WTC11 (cell line): ENCODE measurements at regions not wholly inside any gene's neighbourhood (a gene's known extent, or its start where the extent isn't known, plus 50 kb on each side); places are given as distances from the start of the nearest gene placed in this dataset.

Experiments used
- ATF2 ChIP-seq: sonication (generic); formaldehyde crosslinking; IDR thresholded peaks from 2 replicates; pipeline ENCODE4 v1.8.1; 2022; ENCODE audit warnings: low read depth, missing genetic modification reagents, borderline replicate concordance
- ATF6 ChIP-seq: sonication (generic); formaldehyde crosslinking; IDR thresholded peaks from 2 replicates; pipeline ENCODE4 v1.8.1; 2023; ENCODE audit warnings: mild to moderate bottlenecking, missing genetic modification reagents
- CDX4 ChIP-seq: fragments of 250-450 bp; sonication (Bioruptor Pico); IDR thresholded peaks from 2 replicates; pipeline ENCODE4 v1.9.0; 2021; ENCODE audit warnings: moderate library complexity, mild to moderate bottlenecking, inconsistent platforms, borderline replicate concordance
- CTCF ChIP-seq: fragments of 200-600 bp; IDR thresholded peaks from 2 replicates; pipeline ENCODE4 v1.8.0; 2022; ENCODE audit warnings: antibody characterized with exemption
- ETV6 ChIP-seq: sonication (generic); formaldehyde crosslinking; IDR thresholded peaks from 2 replicates; pipeline ENCODE4 v1.8.1; 2022; ENCODE audit warnings: mild to moderate bottlenecking, missing genetic modification reagents
- MAX ChIP-seq: sonication (generic); formaldehyde crosslinking; IDR thresholded peaks from 2 replicates; pipeline ENCODE4 v1.8.0; 2022; ENCODE audit warnings: mild to moderate bottlenecking, missing genetic modification reagents
- NR3C1 ChIP-seq: sonication (generic); formaldehyde crosslinking; conservative IDR thresholded peaks from 2 replicates; pipeline ENCODE4 v1.8.1; 2023; ENCODE audit warnings: low read depth, mild to moderate bottlenecking, missing genetic modification reagents
- USF1 ChIP-seq: sonication (generic); formaldehyde crosslinking; IDR thresholded peaks from 2 replicates; pipeline ENCODE4 v1.8.0; 2022; ENCODE audit warnings: mild to moderate bottlenecking, missing genetic modification reagents
- ZBTB21 ChIP-seq: sonication (generic); formaldehyde crosslinking; IDR thresholded peaks from 2 replicates; pipeline ENCODE4 v1.8.1; 2023; ENCODE audit warnings: mild to moderate bottlenecking, missing genetic modification reagents, borderline replicate concordance
- ZNF317 ChIP-seq: sonication (generic); formaldehyde crosslinking; IDR thresholded peaks from 2 replicates; pipeline ENCODE4 v1.8.1; 2023; ENCODE audit warnings: low read depth, mild to moderate bottlenecking, moderate library complexity, missing genetic modification reagents, borderline replicate concordance
- ZNF416 ChIP-seq: fragments of 250-450 bp; sonication (Bioruptor Pico); IDR thresholded peaks from 2 replicates; pipeline ENCODE4 v1.9.0; 2021; ENCODE audit warnings: mild to moderate bottlenecking, inconsistent platforms

DNA sequence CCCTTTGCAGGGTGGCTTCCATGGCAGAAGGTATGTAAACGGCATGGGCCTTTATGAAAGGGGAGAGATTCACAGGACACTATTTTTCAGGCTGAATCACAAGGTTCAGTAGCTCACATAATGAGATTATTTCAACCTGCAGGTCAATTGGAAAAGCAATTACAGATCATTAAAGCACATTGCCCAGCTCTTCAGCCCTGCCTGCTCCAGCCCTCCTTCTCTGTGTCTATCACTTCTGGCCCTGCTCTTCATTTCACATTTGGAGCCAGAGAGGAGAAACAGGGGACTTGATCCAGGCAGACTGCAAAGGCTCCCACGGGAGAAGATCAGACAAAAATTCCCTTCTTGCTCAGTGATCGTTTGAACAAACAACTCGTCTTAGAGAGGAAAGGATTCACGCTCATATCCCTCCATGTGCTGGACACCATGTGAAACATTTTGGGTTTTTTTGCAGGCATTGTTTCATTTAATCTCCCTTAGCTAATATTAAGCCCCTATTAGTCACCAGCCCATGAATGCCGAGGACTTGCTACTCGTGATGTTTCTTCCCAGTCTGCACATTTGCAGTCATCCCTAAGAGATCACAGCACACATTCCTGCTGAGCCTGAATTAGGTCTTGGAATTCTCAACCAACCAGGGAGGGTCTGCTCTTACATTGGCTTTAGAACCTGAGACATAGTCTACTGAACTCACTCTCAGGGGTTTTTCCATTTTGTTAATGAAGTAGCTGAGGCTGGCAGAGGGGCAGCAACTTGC lies 443.9 kb upstream of the CCL2 start:
- TF ChIP-seq CTCF (no peak), ATF6 (CRISPR knock-in tag) (no peak), ZNF416 (no peak), CDX4 (CRISPR knock-in tag) (no peak), ETV6 (CRISPR knock-in tag) (no peak), ATF2 (no peak), ZBTB21 (no peak), USF1 (CRISPR knock-in tag) (no peak), ZNF317 (CRISPR knock-in tag) (no peak), MAX (CRISPR knock-in tag) (no peak), NR3C1 (CRISPR knock-in tag) (no peak)
